ENCODE measurements at regions not wholly inside any gene's neighbourhood (a gene's known extent, or its start where the extent isn't known, plus 50 kb on each side); places are given as distances from the start of the nearest gene placed in this dataset.

- no peak for DNase-seq
These were observed 495.7 kb downstream of the SHISA9 start for GRCh38 chr16:13397126-13397525.

GRCh38 chr16:13401641-13402040, 500.2 kb downstream of the SHISA9 start:
- no peak for DNase-seq

GRCh38 chr16:13402601-13403000, 501.2 kb downstream of the SHISA9 start:
- DNase-seq: no peak

GRCh38 chr16:13403326-13403725, 501.9 kb downstream of the SHISA9 start:
- DNase-seq: no peak

- no peak for DNase-seq
These were observed 505.8 kb upstream of the ERCC4 start for GRCh38 chr16:13414154-13414553.

GRCh38 chr16:13419589-13419988, 500.4 kb upstream of the ERCC4 start:
- no peak for DNase-seq

GRCh38 chr16:13421726-13422125, 498.2 kb upstream of the ERCC4 start:
- no peak for DNase-seq

GRCh38 chr16:13425836-13426235, 494.1 kb upstream of the ERCC4 start:
- DNase-seq: peak; percentile 9

- peak; percentile 2 for DNase-seq
These were observed 493.7 kb upstream of the ERCC4 start for GRCh38 chr16:13426269-13426668.

GRCh38 chr16:13426736-13427135, 493.2 kb upstream of the ERCC4 start:
- no peak for DNase-seq

- no peak for DNase-seq
These were observed 492.0 kb upstream of the ERCC4 start for GRCh38 chr16:13427943-13428342.

- no peak for DNase-seq
These were observed 490.5 kb upstream of the ERCC4 start for GRCh38 chr16:13429416-13429815.

- DNase-seq: no peak
These were observed 484.5 kb upstream of the ERCC4 start for GRCh38 chr16:13435415-13435814.

GRCh38 chr16:13435873-13436474, 484.0 kb upstream of the ERCC4 start:
- DNase-seq: no peak

- peak; percentile 3 for DNase-seq
These were observed 483.1 kb upstream of the ERCC4 start for GRCh38 chr16:13436641-13437412.

GRCh38 chr16:13437413-13437795, 482.6 kb upstream of the ERCC4 start:
- DNase-seq: no peak

- no peak for DNase-seq
These were observed 481.9 kb upstream of the ERCC4 start for GRCh38 chr16:13438064-13438463.

- DNase-seq: no peak
These were observed 480.2 kb upstream of the ERCC4 start for GRCh38 chr16:13439766-13440165.

- no peak for DNase-seq
These were observed 478.3 kb upstream of the ERCC4 start for GRCh38 chr16:13441675-13442074.

GRCh38 chr16:13448346-13448745, 471.6 kb upstream of the ERCC4 start:
- DNase-seq: no peak

- no peak for DNase-seq
These were observed 466.6 kb upstream of the ERCC4 start for GRCh38 chr16:13453325-13453724.

GRCh38 chr16:13453938-13454553, 465.9 kb upstream of the ERCC4 start:
- DNase-seq: peak; percentile 48

- DNase-seq: no peak
These were observed 456.3 kb upstream of the ERCC4 start for GRCh38 chr16:13463619-13464018.

- DNase-seq: no peak
These were observed 448.9 kb upstream of the ERCC4 start for GRCh38 chr16:13471036-13471435.

Data from suppressor macrophage treated with lipopolysaccharide for 4 hours (primary cell).